A673 (cell line): ENCODE measurements at regions not wholly inside any gene's neighbourhood (a gene's known extent, or its start where the extent isn't known, plus 50 kb on each side); places are given as distances from the start of the nearest gene placed in this dataset.

Experiments
- BruUV-seq: library from RNA; stranded (reverse); fragments of 400-500 nt; replicated peaks from 2 replicates; lab custom pipeline; 2021; lab: Mats Ljungman, UMichigan
- CTCF ChIA-PET: fragments of 300-600 bp; sonication (Branson Sonifier 250); formaldehyde crosslinking; loops from one replicate; lab custom pipeline; 2022; ENCODE audit warnings: antibody characterized with exemption; lab: Charles Lee
- POLR2A ChIA-PET: fragments of 300-600 bp; sonication (Branson Sonifier 250); formaldehyde crosslinking; loops from one replicate; lab custom pipeline; 2022; ENCODE audit warnings: antibody characterized with exemption; ENCODE audit not compliant: low non-redundant PET; lab: Charles Lee
- DNase-seq: peaks from one replicate; pipeline ENCODE4 v3.0.0-alpha.2; 2015; ENCODE audit warnings: low spot score
- H3K27ac ChIP-seq: fragments of 200-600 bp; sonication (generic); 2 replicates; pipeline ENCODE4 v1.5.1; 2016; ENCODE audit warnings: mixed run types, low read depth, mild to moderate bottlenecking, mixed read lengths, antibody characterized with exemption, low read length; ENCODE audit not compliant: poor library complexity, severe bottlenecking
- H3K27me3 ChIP-seq: fragments of 200-600 bp; sonication (generic); replicated peaks from 2 replicates; pipeline ENCODE4 v1.6.1; 2017; ENCODE audit warnings: mixed run types, low read depth, mild to moderate bottlenecking, mixed read lengths, antibody characterized with exemption, low read length; ENCODE audit not compliant: insufficient read depth, poor library complexity
- H3K36me3 ChIP-seq: fragments of 200-600 bp; sonication (generic); 2 replicates; pipeline ENCODE4 v1.6.1; 2016; ENCODE audit warnings: mixed run types, mild to moderate bottlenecking, mixed read lengths, antibody characterized with exemption, low read length; ENCODE audit not compliant: insufficient read depth, poor library complexity, severe bottlenecking
- H3K4me1 ChIP-seq: fragments of 200-600 bp; sonication (generic); 2 replicates; pipeline ENCODE4 v1.6.1; 2017; ENCODE audit warnings: mixed run types, mild to moderate bottlenecking, mixed read lengths, antibody characterized with exemption, low read length; ENCODE audit not compliant: insufficient read depth, poor library complexity, severe bottlenecking
- H3K4me3 ChIP-seq: fragments of 200-600 bp; sonication (generic); 2 replicates; pipeline ENCODE4 v1.5.1; 2016; ENCODE audit warnings: low read depth, mixed run types, mild to moderate bottlenecking, mixed read lengths, low read length; ENCODE audit not compliant: poor library complexity, severe bottlenecking
- H3K9me3 ChIP-seq: fragments of 200-600 bp; sonication (generic); 2 replicates; pipeline ENCODE4 v1.6.1; 2016; ENCODE audit warnings: mixed run types, low read depth, mild to moderate bottlenecking, mixed read lengths, antibody characterized with exemption, low read length; ENCODE audit not compliant: poor library complexity, severe bottlenecking
- EZH2 ChIP-seq: fragments of 200-600 bp; sonication (generic); IDR thresholded peaks from 2 replicates; pipeline ENCODE4 v1.6.1; 2017; ENCODE audit warnings: borderline replicate concordance, low read depth, mild to moderate bottlenecking, mixed read lengths, antibody characterized with exemption, low read length; ENCODE audit not compliant: poor library complexity, severe bottlenecking
- intact Hi-C: fragments of 100-400 bp; cut with micrococcal nuclease; formaldehyde crosslinking; loops from one replicate; pipeline ENCODE4 v1.10.0; 2022; ENCODE audit not compliant: unreplicated experiment
- TF ChIP-seq, protein P1 (sequence below): fragments of 300-800, 200-600 bp; sonication (generic); conservative IDR thresholded peaks from 2 replicates; pipeline ENCODE4 v1.5.1; 2017; ENCODE audit warnings: low read depth, mild to moderate bottlenecking, antibody characterized with exemption, low read length, moderate library complexity, mixed read lengths

DNA sequence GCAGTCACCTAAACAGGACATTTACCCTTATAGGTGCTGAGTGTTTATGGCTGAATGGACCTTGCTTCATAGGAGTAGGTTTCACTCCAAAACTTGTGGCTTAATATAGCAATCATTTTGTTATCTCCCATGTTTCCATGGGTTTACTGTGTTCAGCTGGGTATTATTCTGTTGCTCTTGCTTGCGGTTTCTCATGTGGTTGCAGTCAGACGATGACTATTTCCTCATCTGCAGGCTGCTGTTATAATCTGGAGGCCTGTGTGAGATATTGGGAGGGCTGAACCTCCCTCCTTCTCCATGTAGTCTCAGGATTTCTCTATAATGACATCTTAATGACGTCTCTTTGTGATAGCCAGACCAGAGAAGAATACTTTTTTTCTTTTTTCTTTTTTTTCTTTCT, 98.1 kb downstream of the ZPLD1 start:
- BruUV-seq = no TSS peak
- ChIA-PET POLR2A (no interaction called here), CTCF (no interaction called here)
- TF ChIP-seq EZH2 = no peak
- TF ChIP-seq, protein P1, sequence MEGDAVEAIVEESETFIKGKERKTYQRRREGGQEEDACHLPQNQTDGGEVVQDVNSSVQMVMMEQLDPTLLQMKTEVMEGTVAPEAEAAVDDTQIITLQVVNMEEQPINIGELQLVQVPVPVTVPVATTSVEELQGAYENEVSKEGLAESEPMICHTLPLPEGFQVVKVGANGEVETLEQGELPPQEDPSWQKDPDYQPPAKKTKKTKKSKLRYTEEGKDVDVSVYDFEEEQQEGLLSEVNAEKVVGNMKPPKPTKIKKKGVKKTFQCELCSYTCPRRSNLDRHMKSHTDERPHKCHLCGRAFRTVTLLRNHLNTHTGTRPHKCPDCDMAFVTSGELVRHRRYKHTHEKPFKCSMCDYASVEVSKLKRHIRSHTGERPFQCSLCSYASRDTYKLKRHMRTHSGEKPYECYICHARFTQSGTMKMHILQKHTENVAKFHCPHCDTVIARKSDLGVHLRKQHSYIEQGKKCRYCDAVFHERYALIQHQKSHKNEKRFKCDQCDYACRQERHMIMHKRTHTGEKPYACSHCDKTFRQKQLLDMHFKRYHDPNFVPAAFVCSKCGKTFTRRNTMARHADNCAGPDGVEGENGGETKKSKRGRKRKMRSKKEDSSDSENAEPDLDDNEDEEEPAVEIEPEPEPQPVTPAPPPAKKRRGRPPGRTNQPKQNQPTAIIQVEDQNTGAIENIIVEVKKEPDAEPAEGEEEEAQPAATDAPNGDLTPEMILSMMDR = no peak
- H3K4me1 ChIP-seq = peaks cover 10% of the 10 kb centered on the region
- no peaks in the 10 kb centered on the region for H3K27me3 ChIP-seq
- H3K36me3 ChIP-seq = no peaks in the 10 kb centered on the region
- no peaks in the 10 kb centered on the region for H3K9me3 ChIP-seq
- intact Hi-C loops = no loop called here
- no peak overlapping the region for H3K27ac ChIP-seq
- no peak overlapping the region for H3K4me3 ChIP-seq
- DNase-seq = no peak

DNA sequence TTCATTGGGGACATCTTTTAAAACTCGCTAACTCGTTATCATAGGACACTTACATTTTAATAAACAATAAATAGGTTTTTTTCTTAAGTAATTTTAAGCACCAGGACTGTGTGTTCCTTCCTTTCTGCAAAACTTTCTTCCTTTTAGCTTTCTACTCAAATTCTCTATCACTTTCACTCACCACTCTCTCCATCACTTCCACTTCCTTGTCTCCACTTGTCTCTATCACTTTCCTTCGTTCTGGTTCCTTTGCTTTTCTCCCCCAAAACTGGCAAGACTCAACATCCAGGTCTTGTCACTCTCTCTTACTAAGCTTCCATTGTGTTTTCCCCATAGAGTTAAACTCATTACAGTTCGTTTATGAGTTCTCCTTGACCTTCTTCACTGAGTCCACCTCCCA, 99.0 kb downstream of the ZPLD1 start:
- CTCF ChIA-PET = interaction anchor here (0.9 kb wide), 1 partner anchor 304 kb away, joined by 5 read pairs; no protein-coding TSS in a partner anchor
- Histone ChIP-seq H3K27me3 (no peaks in the 10 kb centered on the region), H3K36me3 (no peaks in the 10 kb centered on the region), H3K4me3 (no peak overlapping the region), H3K9me3 (no peaks in the 10 kb centered on the region), H3K4me1 (peaks cover 10% of the 10 kb centered on the region), H3K27ac (no peak overlapping the region)
- intact Hi-C loops = no loop called here
- BruUV-seq = no TSS peak
- POLR2A ChIA-PET = no interaction called here
- DNase-seq = no peak
- TF ChIP-seq, protein P1 = no peak
- TF ChIP-seq EZH2 = no peak

DNA sequence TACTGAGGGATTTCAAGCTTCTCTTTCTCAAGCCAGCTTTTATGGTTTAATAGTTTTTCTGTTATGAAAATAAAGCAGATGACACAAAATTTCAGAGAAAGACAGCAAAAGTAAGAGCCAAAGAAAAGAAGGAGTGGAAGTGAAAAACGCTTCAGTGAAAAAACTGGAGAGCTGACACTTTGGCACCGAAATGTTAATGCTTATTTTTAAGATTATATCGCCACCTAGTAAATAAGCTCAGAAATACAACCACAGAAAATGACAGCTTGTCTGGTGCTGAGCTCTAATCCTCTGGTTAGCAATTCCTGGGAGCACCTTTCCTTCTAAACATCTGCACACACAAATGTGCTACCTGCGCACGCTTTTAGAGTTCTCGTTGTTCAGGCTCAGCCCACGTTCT, 101.6 kb downstream of the ZPLD1 start:
- ChIA-PET CTCF (interaction anchor here (0.7 to 1.9 kb wide), 10 partner anchors 17 to 733 kb away, joined by 3 to 46 read pairs (median 6); no protein-coding TSS in a partner anchor), POLR2A (no interaction called here)
- H3K36me3 ChIP-seq = no peaks in the 10 kb centered on the region
- no peak overlapping the region for H3K27ac ChIP-seq
- TF ChIP-seq, protein P1 = peak; percentile 65
- no peak for TF ChIP-seq EZH2
- H3K4me3 ChIP-seq = no peak overlapping the region
- peaks cover 7% of the 10 kb centered on the region for H3K4me1 ChIP-seq
- intact Hi-C loops = loop anchor here (1.0 kb wide), 1 partner anchor 307 kb away; no protein-coding TSS in a partner anchor
- BruUV-seq = no TSS peak
- peak; percentile 70 for DNase-seq
- no peaks in the 10 kb centered on the region for H3K27me3 ChIP-seq
- no peaks in the 10 kb centered on the region for H3K9me3 ChIP-seq
